ENCODE measurements at regions not wholly inside any gene's neighbourhood (a gene's known extent, or its start where the extent isn't known, plus 50 kb on each side); places are given as distances from the start of the nearest gene placed in this dataset.

DNA sequence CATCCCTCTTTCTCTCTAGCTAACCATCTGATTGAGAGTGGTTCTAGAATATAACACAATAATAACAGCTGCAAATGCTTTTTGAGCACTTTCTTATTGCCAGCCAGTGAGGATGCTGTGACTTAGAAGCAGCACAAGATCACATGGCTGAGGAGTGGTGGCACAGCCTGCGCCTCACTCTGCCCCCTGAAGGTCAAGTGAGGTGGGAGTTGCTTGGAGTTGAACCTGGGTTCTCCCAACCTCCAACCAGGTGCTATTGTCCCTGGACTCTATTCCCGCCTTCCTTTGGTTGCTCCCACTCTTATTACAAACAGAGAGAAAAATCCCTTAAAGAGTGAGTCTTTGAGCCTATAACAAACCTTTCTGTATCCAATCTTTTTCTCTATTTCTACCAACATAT lies 280.3 kb upstream of the PODXL start:
- TF ChIP-seq CTCF (IDR thresholded peaks at IDR 0.05; ENCODE audit: borderline replicate concordance, extremely low read depth, low read length, poor library complexity, severe bottlenecking) (no peak), EZH2 (IDR thresholded peaks at IDR 0.05; ENCODE audit: borderline replicate concordance, low read depth, low read length, severe bottlenecking) (no peak)
